Right lobe of liver (tissue), 6 donors: ENCODE measurements at regions not wholly inside any gene's neighbourhood (a gene's known extent, or its start where the extent isn't known, plus 50 kb on each side); places are given as distances from the start of the nearest gene placed in this dataset.
A peak's percentile ranks its signal among the peaks of the same experiment; 100 is the strongest.

Source experiments
- ATAC-seq, 4 donors: fragments of 200-7000 bp; cut with Tn5 transposase; one replicate each; pipeline ENCODE4 v1.9.1; 2020; ENCODE audit warnings: mild to moderate bottlenecking in 4 of 4, moderate library complexity in 4 of 4
- DNase-seq, 3 donors: peaks; one replicate each; pipeline ENCODE4 v3.0.0-alpha.2; 2020
- H3K27ac ChIP-seq, 3 donors: fragments of 200-600 bp; one replicate each; pipeline ENCODE4 v1.8.0; 2022
- H3K27me3 ChIP-seq, 2 donors: fragments of 200-600 bp; one replicate each; pipeline ENCODE4 v1.8.0; 2022
- H3K36me3 ChIP-seq, 4 donors: fragments of 200-600 bp; sonication (generic) in 1 of 4; one replicate each; pipeline versions ENCODE4 v1.5.1 to v1.8.0; 2017 to 2022; ENCODE audit warnings: control low read depth in 1 of 4
- H3K4me1 ChIP-seq, 4 donors: fragments of 200-600 bp; sonication (generic) in 1 of 4; one replicate each; pipeline versions ENCODE4 v1.5.1 to v1.8.0; 2017 to 2022; ENCODE audit warnings: control low read depth in 1 of 4
- H3K4me3 ChIP-seq, 3 donors: fragments of 200-600 bp; one replicate each; pipeline ENCODE4 v1.8.0; 2022
- H3K9me3 ChIP-seq, 4 donors: fragments of 200-600 bp; sonication (generic) in 1 of 4; one replicate each; pipeline versions ENCODE4 v1.5.1 to v1.8.0; 2017 to 2022; ENCODE audit warnings: control low read depth in 1 of 4
- POLR2A ChIP-seq: fragments of 450-650 bp; IDR thresholded peaks from one replicate; pipeline ENCODE4 v1.6.1; 2017; ENCODE audit warnings: antibody characterized with exemption, mild to moderate bottlenecking
- WGBS: methylation state at CpG from one replicate; pipeline ENCODE4 v1.1.6; 2018; ENCODE audit warnings: low coverage, low lambda C conversion rate; ENCODE audit not compliant: insufficient coverage; ENCODE audit errors: missing lambda C conversion rate; 5-methylcytosine and 5-hydroxymethylcytosine counted together
- intact Hi-C, 2 donors: fragments of 100-400 bp; cut with DNase I; formaldehyde crosslinking; loops; one replicate each; pipeline versions ENCODE4 v1.11.2 to v1.14.1; 2022
- TF ChIP-seq, protein P1 (sequence below), 4 donors: fragments of 200-600 bp in 3 of 4; fragments of 450-650 bp in 1 of 4; IDR thresholded peaks; one replicate each; pipeline versions ENCODE4 v1.5.1 to v1.8.0; 2016 to 2022; ENCODE audit warnings: antibody characterized with exemption in 4 of 4, mild to moderate bottlenecking in 2 of 4
- donor health status: DM: no; HTN: yes; CAD: no.
- donor health status: DM: no; HTN: no; CAD: no.
- donor health status: DM: no; HTN: no; CAD: no.
- donor health status: DM: no; HTN: yes; CAD: no.
- donor health status: DM: no; HTN: yes; CAD: no.

DNA sequence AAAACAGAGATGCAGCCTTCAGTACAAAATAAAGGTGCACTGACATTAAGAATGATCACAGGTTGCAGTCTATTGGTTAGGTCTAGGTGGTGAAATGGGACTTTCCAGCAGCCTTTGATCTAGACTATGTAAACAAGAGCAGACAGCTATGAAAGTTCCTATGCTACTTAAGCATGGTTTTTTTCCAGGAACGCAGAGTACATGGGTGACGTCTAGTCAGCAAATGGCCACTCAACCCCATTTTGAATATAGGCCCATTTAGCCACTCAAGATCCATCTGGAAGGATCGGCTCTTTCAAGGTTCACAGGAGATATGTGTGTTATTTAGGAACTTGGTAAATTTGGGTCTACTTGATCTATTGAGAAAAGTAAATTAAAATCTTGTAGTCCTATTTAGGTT, 1424.6 kb upstream of the LRRTM3 start:
- WGBS, result 53% methylated on average over 3 of the region's 3 CpGs
- Histone ChIP-seq H3K9me3 (no peaks in the 10 kb centered on the region), H3K4me3 (no peak overlapping the region), H3K36me3 (no peaks in the 10 kb centered on the region), H3K4me1 (no peaks in the 10 kb centered on the region), H3K27ac (no peak overlapping the region), H3K27me3 (no peaks in the 10 kb centered on the region)
- no peak for DNase-seq
- intact Hi-C loops, result no loop called here
- ATAC-seq, result peak; percentile 49 to 94 (median 89)
- TF ChIP-seq, protein P1, sequence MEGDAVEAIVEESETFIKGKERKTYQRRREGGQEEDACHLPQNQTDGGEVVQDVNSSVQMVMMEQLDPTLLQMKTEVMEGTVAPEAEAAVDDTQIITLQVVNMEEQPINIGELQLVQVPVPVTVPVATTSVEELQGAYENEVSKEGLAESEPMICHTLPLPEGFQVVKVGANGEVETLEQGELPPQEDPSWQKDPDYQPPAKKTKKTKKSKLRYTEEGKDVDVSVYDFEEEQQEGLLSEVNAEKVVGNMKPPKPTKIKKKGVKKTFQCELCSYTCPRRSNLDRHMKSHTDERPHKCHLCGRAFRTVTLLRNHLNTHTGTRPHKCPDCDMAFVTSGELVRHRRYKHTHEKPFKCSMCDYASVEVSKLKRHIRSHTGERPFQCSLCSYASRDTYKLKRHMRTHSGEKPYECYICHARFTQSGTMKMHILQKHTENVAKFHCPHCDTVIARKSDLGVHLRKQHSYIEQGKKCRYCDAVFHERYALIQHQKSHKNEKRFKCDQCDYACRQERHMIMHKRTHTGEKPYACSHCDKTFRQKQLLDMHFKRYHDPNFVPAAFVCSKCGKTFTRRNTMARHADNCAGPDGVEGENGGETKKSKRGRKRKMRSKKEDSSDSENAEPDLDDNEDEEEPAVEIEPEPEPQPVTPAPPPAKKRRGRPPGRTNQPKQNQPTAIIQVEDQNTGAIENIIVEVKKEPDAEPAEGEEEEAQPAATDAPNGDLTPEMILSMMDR (IDR thresholded peaks at IDR 0.05), result no peak
- no peak for TF ChIP-seq POLR2A

DNA sequence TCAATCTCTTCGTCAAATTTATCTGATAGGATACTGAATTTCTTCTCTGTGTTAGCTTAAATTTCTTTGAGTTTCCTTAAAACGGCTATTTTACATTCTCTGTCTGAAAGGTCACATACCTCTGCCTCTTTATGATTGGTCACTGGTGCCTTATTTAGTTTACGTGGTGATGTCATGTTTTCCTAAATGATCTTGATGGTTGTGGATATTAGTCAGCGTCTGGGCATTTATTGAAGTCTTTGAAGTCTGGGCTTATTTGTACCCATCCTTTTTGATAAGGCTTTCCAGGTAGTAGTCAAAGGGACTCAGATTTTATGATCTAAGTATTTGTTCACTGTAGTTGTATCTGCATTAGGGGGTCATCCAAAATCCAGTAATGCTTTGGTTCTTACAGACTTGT, 1407.5 kb upstream of the LRRTM3 start:
- no peaks in the 10 kb centered on the region for H3K36me3 ChIP-seq
- DNase-seq (no peak), ATAC-seq (no peak)
- H3K9me3 ChIP-seq, result no peaks in the 10 kb centered on the region
- whole genome bisulfite sequencing, result 65% methylated on average over 4 of the region's 4 CpGs
- intact Hi-C loops, result no loop called here
- H3K27me3 ChIP-seq, result no peaks in the 10 kb centered on the region
- TF ChIP-seq POLR2A, result no peak
- TF ChIP-seq, protein P1 (IDR thresholded peaks at IDR 0.05), result no peak
- no peak overlapping the region for H3K27ac ChIP-seq
- H3K4me1 ChIP-seq, result no peaks in the 10 kb centered on the region
- H3K4me3 ChIP-seq, result no peak overlapping the region

DNA sequence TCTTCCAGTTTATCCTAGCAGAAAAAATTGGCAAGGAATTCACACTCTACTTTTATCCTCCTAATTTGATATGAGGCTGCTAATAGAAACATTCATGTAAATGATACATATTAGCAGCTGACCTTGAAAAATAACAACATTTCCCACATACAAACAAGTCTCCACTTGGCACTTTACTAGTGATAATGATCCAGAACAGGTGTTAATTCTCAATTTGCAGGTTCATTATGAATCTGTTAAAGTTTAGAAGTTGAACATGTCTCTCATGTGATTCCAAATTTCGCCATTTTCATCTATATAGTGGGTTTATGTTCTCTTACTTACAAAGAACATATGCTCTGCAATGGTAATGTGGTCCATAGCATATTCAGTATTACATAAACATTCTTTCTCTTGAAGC, 1396.8 kb upstream of the LRRTM3 start:
- 28% methylated on average over 1 of the region's 1 CpG for WGBS
- no peaks in the 10 kb centered on the region for H3K4me1 ChIP-seq
- H3K27me3 ChIP-seq, result no peaks in the 10 kb centered on the region
- intact Hi-C loops, result no loop called here
- no peak overlapping the region for H3K27ac ChIP-seq
- H3K36me3 ChIP-seq, result no peaks in the 10 kb centered on the region
- ATAC-seq (no peak), DNase-seq (no peak)
- H3K4me3 ChIP-seq, result no peak overlapping the region
- H3K9me3 ChIP-seq, result no peaks in the 10 kb centered on the region
- TF ChIP-seq, protein P1 (IDR thresholded peaks at IDR 0.05), result no peak
- no peak for TF ChIP-seq POLR2A

DNA sequence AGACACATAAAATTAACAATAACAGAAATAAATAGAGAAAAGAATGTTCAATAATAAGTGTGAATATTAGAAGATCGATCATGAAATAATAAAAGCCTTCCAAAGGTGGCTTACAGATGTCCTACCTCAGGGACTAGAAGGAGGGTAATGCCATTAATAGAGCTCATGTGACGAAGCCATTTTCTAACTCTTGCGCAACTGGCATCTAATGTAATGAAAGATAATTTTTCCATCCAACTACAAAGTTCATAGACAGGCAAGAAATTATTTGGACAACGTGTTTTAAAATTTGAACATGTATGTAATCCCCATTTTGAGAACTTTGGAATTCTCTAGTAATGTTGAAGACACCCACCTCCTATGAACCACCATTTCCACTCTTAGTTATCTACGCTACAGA, 1394.3 kb upstream of the LRRTM3 start:
- Histone ChIP-seq H3K4me1 (no peaks in the 10 kb centered on the region), H3K4me3 (no peak overlapping the region), H3K27me3 (no peaks in the 10 kb centered on the region), H3K9me3 (no peaks in the 10 kb centered on the region), H3K36me3 (no peaks in the 10 kb centered on the region), H3K27ac (no peak overlapping the region)
- no peak for ATAC-seq
- WGBS, result 67% methylated on average over 5 of the region's 5 CpGs
- TF ChIP-seq POLR2A, result no peak
- TF ChIP-seq, protein P1 (IDR thresholded peaks at IDR 0.05), result no peak
- no peak for DNase-seq
- intact Hi-C loops, result no loop called here

DNA sequence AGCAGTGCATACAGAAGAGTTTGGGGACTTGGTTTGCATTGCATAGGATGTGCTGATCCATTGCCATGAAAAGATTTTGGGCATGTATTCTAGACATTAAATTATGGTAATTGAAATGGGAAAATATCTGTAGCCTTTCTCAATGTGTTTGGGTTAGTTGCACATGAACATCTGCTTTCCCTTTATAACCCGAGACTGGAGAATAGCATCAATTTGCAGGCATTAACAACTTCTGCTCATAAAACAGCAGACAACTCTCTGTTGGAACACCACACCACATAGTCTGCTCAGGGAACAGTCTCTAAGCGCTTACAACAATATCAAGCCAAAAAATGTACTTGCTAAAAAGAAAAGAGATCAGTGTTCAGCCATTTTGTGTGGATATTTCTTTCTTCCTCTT, 1391.1 kb upstream of the LRRTM3 start:
- no peaks in the 10 kb centered on the region for H3K36me3 ChIP-seq
- DNase-seq, result no peak
- H3K27me3 ChIP-seq, result no peaks in the 10 kb centered on the region
- intact Hi-C loops, result no loop called here
- ATAC-seq, result no peak
- no peak overlapping the region for H3K27ac ChIP-seq
- no peaks in the 10 kb centered on the region for H3K4me1 ChIP-seq
- no peak overlapping the region for H3K4me3 ChIP-seq
- no peaks in the 10 kb centered on the region for H3K9me3 ChIP-seq
- 92% methylated on average over 2 of the region's 2 CpGs for WGBS
- TF ChIP-seq, protein P1 (IDR thresholded peaks at IDR 0.05), result no peak
- no peak for TF ChIP-seq POLR2A
